HG03066 (cell line): ENCODE measurements at regions not wholly inside any gene's neighbourhood (a gene's known extent, or its start where the extent isn't known, plus 50 kb on each side); places are given as distances from the start of the nearest gene placed in this dataset.
"Not testable (repeated sequence)": the region's sequence is repeated elsewhere in the genome, so short reads cannot be mapped to it uniquely, and the experiment has no call there.

Source experiments
- ATAC-seq: cut with Tn5 transposase; IDR thresholded peaks from one replicate; pipeline ENCODE4 v1.9.1; 2021; ENCODE audit warnings: low read depth; ENCODE audit not compliant: unreplicated experiment

- no peak for ATAC-seq
These were observed 164.2 kb upstream of the PITRM1 start for GRCh38 chr10:3336673-3337293.

GRCh38 chr10:3333426-3333825 is 160.8 kb upstream of the PITRM1 start:
- ATAC-seq, result no peak

DNA sequence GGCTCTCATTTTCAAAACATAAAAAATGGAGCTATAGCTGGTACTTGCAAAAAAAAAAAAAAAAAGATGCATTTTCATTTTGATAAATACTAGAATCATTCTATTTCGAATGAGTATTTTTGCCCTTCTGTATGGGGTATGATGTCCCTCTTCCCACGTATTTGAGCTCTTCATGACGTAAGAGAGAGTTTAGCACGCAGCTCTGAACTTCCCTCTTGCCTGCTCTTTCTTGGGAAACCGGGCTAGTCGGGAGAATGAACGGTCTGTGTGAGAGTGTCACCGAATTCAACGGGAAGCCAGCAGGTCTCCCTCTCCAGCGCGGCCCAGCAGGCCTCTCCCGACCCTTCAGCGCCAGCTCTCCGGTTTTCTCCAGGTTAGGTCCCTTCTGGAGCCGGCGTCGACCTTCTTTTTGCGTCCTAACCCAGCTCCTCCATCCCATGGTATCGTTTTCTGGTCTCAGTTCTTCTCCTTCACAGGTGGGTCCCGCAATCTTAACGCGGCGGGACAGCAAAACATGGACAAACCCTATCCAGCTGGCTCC is 159.2 kb upstream of the PITRM1 start:
- ATAC-seq, result no peak

- ATAC-seq, result no peak
These were observed 158.6 kb upstream of the PITRM1 start for GRCh38 chr10:3331187-3331586.

- ATAC-seq, result no peak
These were observed 158.1 kb upstream of the PITRM1 start for GRCh38 chr10:3330663-3331062.

DNA sequence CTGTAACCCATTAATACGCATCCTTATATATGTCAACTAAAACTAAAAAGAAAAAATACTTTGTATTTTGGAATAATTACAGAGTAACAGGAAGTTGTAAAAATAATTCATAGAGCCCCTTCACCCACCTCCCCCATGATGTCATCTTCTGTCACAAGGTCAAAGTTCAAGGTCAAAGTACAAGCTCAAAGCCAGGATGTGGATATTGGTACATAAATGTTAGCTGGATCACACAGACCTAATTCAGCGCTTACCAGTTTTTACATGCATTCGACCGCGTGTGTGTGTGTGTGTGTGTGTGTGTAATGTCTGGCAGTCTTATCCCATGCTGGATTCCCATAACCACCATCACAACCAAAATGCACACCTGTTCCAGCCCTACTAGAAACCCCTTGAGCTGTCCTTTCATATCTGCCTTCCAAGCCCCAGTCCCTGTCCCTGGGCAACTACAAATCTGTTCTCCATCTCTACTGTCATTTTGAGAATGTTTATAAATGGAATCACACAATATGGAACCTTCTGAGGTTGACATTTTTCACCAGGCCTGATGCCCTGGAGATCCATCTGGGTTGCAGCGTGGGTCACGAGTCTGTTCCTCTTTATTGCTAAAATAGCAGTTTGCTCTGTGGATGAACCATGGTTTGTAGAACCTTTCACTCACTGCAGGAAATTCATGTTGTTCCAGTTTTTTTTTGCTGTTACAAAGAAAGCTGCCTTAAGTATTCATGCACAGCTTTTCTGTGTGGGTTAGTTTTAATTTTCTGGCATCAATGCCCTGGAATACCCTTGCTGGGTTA is 153.6 kb upstream of the PITRM1 start:
- no peak for ATAC-seq

- ATAC-seq, result no peak
These were observed 152.0 kb upstream of the PITRM1 start for GRCh38 chr10:3324612-3325038.

DNA sequence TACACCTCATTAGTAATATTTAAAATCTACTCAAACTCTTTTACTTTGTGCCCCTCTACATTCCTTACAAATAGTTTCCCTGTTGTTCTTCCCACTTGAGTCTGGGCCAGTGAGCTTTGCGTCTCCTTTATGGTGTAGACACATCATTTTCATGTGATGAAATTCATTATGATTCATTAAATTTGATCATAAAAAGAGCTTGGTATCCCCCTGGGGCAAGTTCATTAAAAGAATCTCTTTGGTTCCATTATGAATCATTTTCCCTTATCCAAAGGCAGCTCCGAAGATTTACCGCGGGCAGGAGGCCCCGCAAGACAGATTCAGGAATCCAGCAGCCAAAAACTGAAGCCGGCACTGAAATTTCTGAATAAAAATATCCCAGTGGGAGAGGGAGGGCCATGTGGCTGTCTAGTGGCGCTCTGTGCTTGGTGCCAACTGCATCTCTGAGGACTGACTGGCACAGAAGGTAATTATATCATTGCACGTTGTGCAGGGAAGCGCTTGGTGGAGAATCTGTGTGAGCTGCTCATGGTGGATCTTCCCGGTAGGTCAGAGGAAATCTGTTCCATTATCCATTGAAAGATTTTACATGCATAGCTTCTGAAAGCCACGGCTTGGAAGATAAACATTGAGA is 151.4 kb upstream of the PITRM1 start:
- ATAC-seq, result no peak

GRCh38 chr10:3321123-3321522 is 148.5 kb upstream of the PITRM1 start:
- ATAC-seq, result no peak

- ATAC-seq, result no peak
These were observed 147.2 kb upstream of the PITRM1 start for GRCh38 chr10:3319811-3320226.

DNA sequence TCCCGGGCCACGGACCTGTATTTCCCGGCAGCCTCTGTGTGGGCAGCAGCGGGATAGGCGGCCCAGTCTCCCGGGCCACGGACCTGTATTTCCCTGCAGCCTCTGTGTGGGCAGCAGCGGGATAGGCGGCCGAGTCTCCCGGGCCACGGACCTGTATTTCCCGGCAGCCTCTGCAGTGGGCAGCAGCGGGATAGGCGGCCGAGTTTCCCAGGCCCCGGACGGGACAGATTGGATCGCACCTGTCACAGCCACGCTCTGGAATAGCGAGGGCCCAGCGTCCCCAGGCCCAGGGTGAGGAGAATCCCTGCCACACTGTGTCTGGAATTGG is 145.9 kb upstream of the PITRM1 start:
- ATAC-seq, result not testable (repeated sequence)

DNA sequence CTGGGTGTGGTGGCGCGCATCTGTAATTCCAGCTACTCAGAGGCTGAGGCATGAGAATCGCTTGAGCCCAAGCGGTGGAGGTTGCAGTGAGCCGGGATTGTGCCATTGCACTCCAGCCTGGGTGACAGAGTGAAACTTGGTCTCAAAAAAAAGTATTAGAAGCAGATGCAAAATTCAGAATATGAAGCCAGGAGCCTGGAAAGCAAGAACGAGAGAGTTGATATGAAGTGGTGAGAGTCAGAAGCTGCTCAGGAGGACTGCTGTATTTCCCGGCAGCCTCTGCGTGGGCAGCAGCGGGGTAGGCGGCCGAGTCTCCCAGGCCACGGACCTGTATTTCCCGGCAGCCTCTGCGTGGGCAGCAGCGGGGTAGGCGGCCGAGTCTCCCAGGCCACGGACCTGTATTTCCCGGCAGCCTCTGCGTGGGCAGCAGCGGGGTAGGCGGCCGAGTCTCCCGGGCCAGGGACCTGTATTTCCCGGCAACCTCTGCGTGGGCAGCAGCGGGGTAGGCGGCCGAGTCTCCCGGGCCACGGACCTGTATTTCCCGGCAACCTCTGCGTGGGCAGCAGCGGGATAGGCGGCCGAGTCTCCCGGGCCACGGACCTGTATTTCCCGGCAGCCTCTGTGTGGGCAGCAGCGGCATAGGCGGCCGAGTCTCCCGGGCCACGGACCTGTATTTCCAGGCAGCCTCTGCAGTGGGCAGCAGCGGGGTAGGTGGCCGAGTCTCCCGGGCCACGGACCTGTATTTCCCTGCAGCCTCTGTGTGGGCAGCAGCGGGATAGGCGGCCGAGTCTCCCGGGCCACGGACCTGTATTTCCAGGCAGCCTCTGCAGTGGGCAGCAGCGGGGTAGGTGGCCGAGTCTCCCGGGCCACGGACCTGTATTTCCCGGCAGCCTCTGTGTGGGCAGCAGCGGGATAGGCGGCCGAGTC is 145.2 kb upstream of the PITRM1 start:
- ATAC-seq, result not testable (repeated sequence)

DNA sequence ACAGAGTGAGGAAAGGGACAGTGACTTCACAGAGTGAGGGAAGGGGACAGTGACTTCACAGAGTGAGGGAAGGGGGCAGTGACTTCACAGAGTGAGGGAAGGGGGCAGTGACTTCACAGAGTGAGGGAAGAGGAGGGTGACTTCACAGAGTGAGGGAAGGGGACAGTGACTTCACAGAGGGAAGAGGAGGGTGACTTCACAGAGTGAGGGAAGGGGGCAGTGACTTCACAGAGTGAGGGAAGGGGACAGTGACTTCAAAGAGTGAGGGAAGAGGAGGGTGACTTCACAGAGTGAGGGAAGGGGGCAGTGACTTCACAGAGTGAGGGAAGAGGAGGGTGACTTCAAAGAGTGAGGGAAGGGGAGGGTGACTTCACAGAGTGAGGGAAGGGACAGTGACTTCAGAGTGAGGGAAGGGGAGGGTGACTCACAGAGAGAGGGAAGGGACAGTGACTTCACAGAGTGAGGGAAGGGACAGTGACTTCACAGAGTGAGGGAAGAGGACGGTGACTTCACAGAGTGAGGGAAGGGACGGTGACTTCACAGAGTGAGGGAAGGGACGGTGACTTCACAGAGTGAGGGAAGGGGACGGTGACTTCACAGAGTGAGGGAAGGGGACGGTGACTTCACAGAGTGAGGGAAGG is 142.0 kb upstream of the PITRM1 start:
- not testable (repeated sequence) for ATAC-seq

GRCh38 chr10:3313784-3314444 is 141.3 kb upstream of the PITRM1 start:
- ATAC-seq, result not testable (repeated sequence)

DNA sequence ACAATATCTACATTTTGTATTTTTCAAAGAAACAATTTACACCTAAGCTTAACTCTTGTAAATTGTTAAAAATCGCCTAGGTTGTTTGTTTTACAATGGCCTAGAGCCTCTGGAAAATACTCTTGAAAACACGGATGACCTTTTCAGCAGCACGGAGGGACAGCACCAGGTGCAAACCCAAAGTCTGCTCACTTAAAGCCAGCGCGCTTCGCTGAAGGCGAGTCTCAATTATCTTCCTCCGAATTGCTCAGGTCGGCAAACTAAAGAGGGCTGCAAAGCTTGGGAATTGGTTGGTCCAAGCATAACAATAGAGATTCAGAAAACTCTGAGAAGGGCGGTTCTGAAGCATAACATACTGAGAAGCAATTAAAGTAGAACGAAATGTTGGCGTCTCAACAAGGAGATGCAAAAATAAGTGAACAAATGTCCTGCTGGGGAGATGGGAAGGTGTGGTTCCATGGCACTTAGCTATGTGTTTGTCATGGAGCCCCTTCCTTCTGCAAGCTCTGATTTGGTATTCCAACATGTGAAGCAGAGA is 139.9 kb upstream of the PITRM1 start:
- ATAC-seq, result no peak

- ATAC-seq, result no peak
These were observed 137.6 kb upstream of the PITRM1 start for GRCh38 chr10:3310016-3310784.

DNA sequence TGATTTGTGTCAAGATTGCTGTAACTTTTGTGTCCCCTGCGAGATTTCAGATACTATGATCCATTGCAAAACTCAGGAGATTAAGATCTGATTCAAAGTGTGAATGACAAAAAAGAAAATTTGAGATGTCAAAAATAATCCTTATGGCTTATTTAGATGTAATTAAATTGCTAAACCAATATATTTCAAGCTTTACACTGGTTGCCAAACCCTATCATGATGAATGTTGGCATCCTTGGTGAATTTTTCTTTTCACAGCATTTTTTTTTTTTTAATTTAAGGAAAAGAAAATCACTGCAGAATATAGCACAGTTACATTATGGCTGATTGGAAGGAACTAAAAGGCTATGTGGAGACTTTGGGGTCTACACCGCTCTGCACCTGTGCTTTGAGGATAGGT is 133.5 kb upstream of the PITRM1 start:
- ATAC-seq, result no peak

DNA sequence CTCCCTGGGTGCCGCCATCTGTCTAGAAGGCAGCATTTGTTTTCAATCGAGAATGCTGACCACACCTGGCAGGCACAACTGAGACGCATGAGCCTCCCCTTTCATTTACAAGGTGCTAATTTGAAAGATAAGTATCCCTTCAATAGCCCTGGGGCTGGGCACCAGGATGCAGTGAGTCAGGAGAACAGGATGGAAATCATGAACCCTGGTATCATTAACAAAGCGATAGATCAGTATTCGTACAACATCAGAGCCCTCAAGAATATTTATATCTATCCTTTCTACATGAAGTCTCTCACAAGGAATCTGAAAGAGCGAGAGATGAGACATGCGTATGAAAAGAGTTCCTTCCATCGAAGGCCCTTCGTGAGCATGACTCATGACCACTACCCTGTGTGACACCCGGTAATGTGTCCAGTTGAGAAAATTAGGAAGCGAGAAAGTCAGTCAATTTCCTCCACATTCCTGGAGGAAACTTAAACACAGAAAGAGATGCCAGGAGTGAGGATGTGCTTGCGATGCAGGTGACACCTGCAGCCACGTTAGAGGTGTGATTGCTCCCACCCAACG is 123.1 kb upstream of the PITRM1 start:
- no peak for ATAC-seq
